HL-60 (cell line): ENCODE measurements at regions not wholly inside any gene's neighbourhood (a gene's known extent, or its start where the extent isn't known, plus 50 kb on each side); places are given as distances from the start of the nearest gene placed in this dataset.
A peak's percentile ranks its signal among the peaks of the same experiment; 100 is the strongest.
"Not testable (repeated sequence)": the region's sequence is repeated elsewhere in the genome, so short reads cannot be mapped to it uniquely, and the experiment has no call there.

Source experiments
- DNase-seq, 2 experiments: peaks; one replicate each; pipeline ENCODE4 v3.0.0-alpha.2; 2010 to 2020; ENCODE audit warnings: low read depth in 1 of 2, low spot score in 1 of 2
- H3K27ac ChIP-seq: fragments of 250-450 bp; sonication (Bioruptor Pico); replicated peaks from 2 replicates; pipeline ENCODE4 v1.5.1; 2020; ENCODE audit warnings: mild to moderate bottlenecking, moderate library complexity
- H3K27me3 ChIP-seq: fragments of 250-450 bp; sonication (Bioruptor Pico); 2 replicates; pipeline ENCODE4 v1.5.1; 2021; ENCODE audit warnings: mild to moderate bottlenecking, moderate library complexity; ENCODE audit not compliant: insufficient read depth, poor library complexity, severe bottlenecking
- H3K4me3 ChIP-seq: replicated peaks from 2 replicates; pipeline ENCODE4 v1.5.1; 2011; ENCODE audit warnings: mild to moderate bottlenecking, control low read depth, low read length; ENCODE audit not compliant: insufficient read depth
- GABPA ChIP-seq: IDR thresholded peaks from 2 replicates; pipeline ENCODE4 v1.6.1; 2012; ENCODE audit warnings: low read depth
- POLR2AphosphoS5 ChIP-seq: IDR thresholded peaks from 2 replicates; pipeline ENCODE4 v1.6.1; 2012; ENCODE audit warnings: low read depth
- REST ChIP-seq: IDR thresholded peaks from 2 replicates; pipeline ENCODE4 v1.6.1; 2012; ENCODE audit warnings: low read depth; ENCODE audit not compliant: insufficient replicate concordance
- SPI1 ChIP-seq: IDR thresholded peaks from 2 replicates; pipeline ENCODE4 v1.6.1; 2012; ENCODE audit warnings: low read depth, mild to moderate bottlenecking, borderline replicate concordance
- TF ChIP-seq, protein P1 (sequence below): IDR thresholded peaks from one replicate; pipeline ENCODE4 v1.5.1; 2011; ENCODE audit warnings: low read length, control low read depth, inconsistent platforms; ENCODE audit not compliant: insufficient read depth

DNA sequence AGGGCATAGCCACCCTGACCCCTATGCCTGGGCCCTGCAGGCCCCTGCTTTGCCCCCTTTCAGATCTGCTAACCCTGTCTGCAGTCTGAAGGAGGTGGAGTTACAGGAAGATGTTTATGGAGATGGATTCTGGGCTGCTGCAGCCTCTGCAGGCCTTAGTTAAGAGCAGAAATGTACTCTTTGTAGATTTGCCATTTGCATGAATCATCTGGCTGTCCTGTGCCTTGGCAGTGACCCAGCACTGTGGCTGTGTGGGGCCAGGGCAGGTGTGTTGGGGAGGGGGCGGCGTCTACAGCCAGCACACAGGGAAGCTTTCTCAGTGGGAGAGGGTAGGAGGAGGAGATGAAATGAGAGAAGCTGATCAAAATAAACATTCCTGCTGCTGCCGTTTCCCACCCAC lies 867.3 kb downstream of the PLA2G4A start:
- Histone ChIP-seq H3K27ac (no peak overlapping the region), H3K4me3 (no peak overlapping the region), H3K27me3 (no peaks in the 10 kb centered on the region)
- TF ChIP-seq SPI1 (no peak), REST (no peak), POLR2AphosphoS5 (no peak), GABPA (no peak)
- TF ChIP-seq, protein P1, sequence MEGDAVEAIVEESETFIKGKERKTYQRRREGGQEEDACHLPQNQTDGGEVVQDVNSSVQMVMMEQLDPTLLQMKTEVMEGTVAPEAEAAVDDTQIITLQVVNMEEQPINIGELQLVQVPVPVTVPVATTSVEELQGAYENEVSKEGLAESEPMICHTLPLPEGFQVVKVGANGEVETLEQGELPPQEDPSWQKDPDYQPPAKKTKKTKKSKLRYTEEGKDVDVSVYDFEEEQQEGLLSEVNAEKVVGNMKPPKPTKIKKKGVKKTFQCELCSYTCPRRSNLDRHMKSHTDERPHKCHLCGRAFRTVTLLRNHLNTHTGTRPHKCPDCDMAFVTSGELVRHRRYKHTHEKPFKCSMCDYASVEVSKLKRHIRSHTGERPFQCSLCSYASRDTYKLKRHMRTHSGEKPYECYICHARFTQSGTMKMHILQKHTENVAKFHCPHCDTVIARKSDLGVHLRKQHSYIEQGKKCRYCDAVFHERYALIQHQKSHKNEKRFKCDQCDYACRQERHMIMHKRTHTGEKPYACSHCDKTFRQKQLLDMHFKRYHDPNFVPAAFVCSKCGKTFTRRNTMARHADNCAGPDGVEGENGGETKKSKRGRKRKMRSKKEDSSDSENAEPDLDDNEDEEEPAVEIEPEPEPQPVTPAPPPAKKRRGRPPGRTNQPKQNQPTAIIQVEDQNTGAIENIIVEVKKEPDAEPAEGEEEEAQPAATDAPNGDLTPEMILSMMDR: no peak
- no peak for DNase-seq

- not testable (repeated sequence) for H3K27me3 ChIP-seq, DNase-seq, H3K4me3 ChIP-seq, H3K27ac ChIP-seq
Measured at GRCh38 chr1:187703138-187704130, 874.7 kb downstream of the PLA2G4A start.

DNA sequence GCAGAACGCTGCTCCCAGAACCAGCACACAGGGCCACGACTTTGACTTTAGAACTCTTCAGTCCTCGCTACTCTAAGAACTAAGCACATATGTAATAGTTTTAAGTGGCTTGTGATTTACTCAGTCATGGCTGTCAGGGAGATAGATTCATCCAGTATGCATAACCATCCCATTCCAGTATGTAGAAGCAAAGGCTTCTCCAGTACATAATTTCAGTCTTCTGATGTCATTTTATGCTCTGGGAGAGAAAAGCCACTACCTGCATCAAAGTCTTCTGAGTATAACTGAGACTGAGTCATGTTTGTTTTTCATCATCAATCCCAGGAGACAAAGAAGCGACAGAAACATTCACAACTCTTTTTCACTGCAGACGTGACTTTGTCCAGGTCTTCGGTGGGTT lies 885.7 kb downstream of the PLA2G4A start:
- Histone ChIP-seq H3K27me3 (no peaks in the 10 kb centered on the region), H3K27ac (no peak overlapping the region), H3K4me3 (no peak overlapping the region)
- DNase-seq: no peak
- TF ChIP-seq, protein P1: no peak
- no peak for TF ChIP-seq POLR2AphosphoS5
- no peak for TF ChIP-seq GABPA
- no peak for TF ChIP-seq SPI1
- no peak for TF ChIP-seq REST

DNA sequence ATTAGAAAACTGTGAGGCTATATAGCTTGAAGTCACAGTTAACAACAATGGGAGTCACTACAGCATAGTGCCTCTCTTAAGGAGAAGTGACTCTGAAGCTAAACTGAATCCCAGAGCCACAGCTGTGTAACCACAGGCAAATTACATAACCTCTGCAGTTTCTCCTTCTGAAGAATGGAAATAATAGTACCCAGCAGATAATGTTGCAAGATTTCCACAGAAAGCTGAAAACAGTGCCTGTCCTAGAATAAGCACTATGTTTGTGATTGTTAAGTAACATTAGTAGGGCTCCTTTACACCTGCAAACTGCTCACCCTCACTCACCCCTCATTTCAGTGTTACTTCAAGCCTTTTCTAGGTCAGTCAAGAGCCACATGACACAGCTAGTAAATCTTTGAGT lies 886.7 kb downstream of the PLA2G4A start:
- Histone ChIP-seq H3K4me3 (no peak overlapping the region), H3K27me3 (no peaks in the 10 kb centered on the region), H3K27ac (peak overlapping the region; percentile 43)
- TF ChIP-seq, protein P1: no peak
- TF ChIP-seq POLR2AphosphoS5: peak; percentile 76; the same call in 1 of the 2 replicates
- TF ChIP-seq GABPA: no peak
- peak; percentile 72; the same call in 1 of the 2 replicates for TF ChIP-seq SPI1
- no peak for TF ChIP-seq REST
- DNase-seq: peak; percentile 77 to 88
